Astrocyte of the cerebellum (primary cell): ENCODE measurements at regions not wholly inside any gene's neighbourhood (a gene's known extent, or its start where the extent isn't known, plus 50 kb on each side); places are given as distances from the start of the nearest gene placed in this dataset.

Experiments used
- DNase-seq: peaks from one replicate; pipeline ENCODE4 v3.0.0-alpha.2; 2011; ENCODE audit warnings: low read depth
- H3K4me3 ChIP-seq: 2 replicates; pipeline ENCODE4 v1.5.1; 2011; ENCODE audit warnings: mild to moderate bottlenecking, low read depth, low read length, moderate library complexity
- in situ Hi-C: cut with HindIII; loops from 2 replicates; pipeline ENCODE4 v1.10.0; 2017; ENCODE audit warnings: low sequenced_read_pairs
- TF ChIP-seq, protein P1 (sequence below): IDR thresholded peaks from 2 replicates; pipeline ENCODE4 v1.5.1; 2012; ENCODE audit warnings: low read length, low read depth, moderate library complexity, mild to moderate bottlenecking; ENCODE audit errors: missing control alignments

DNA sequence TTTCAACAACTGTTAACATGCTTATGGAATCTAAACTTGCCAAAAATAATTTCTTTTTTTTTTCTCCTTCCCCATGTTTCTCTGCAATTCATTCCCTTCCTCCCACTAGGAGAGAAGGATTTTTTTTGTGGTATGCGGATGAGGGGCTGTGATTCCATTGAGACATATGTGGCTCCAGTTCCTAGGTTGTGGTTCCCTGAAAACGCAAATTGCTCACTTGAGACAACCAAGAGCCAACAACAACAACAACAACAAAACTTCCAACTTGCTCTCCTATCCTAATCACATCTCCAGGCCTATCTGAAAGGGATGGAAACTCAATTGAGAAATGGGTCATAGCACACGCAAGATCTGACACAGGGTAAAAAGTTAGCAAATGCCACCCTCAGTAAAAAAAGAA is 406.5 kb upstream of the TGFBR2 start:
- TF ChIP-seq, protein P1, sequence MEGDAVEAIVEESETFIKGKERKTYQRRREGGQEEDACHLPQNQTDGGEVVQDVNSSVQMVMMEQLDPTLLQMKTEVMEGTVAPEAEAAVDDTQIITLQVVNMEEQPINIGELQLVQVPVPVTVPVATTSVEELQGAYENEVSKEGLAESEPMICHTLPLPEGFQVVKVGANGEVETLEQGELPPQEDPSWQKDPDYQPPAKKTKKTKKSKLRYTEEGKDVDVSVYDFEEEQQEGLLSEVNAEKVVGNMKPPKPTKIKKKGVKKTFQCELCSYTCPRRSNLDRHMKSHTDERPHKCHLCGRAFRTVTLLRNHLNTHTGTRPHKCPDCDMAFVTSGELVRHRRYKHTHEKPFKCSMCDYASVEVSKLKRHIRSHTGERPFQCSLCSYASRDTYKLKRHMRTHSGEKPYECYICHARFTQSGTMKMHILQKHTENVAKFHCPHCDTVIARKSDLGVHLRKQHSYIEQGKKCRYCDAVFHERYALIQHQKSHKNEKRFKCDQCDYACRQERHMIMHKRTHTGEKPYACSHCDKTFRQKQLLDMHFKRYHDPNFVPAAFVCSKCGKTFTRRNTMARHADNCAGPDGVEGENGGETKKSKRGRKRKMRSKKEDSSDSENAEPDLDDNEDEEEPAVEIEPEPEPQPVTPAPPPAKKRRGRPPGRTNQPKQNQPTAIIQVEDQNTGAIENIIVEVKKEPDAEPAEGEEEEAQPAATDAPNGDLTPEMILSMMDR, result no peak
- peak; percentile 49 for DNase-seq
- in situ Hi-C loops, result no loop called here
- no peak overlapping the region for H3K4me3 ChIP-seq

DNA sequence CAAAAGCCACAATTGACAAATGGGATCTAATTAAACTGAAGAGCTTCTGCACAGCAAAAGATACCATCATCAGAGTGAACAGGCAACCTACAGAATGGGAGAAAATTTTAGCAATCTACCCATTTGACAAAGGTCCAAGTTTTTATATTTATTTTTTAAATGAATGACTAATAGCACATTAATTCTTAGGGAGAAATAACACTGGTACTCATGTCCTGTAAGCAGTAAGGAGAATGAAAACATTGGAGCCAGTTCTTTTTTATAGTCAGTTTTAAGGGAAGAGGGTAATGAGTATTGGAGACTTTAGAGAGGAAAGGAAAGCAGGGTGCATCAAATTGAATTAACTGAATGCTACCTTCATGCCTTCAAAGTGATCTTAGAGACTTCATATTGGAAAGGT is 404.7 kb upstream of the TGFBR2 start:
- TF ChIP-seq, protein P1, result no peak
- in situ Hi-C loops, result no loop called here
- no peak overlapping the region for H3K4me3 ChIP-seq
- DNase-seq, result no peak

DNA sequence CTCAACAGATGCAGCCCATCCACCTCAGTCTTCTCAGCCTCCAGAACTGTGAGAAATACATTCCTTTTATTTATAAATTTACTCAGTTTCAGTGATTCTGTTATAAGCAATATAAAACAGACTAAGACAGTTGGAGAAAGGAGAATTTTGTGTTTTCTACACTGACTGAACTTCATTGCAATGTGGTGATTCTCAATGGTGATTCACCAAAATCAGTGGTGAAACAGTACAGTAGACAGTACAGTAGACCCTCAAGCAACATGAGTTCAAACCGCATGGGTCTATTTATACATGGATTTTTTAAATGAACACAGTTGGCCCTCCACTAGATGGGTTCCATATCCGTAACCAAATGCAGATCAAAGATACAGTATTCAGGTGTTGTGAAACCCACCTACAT is 403.1 kb upstream of the TGFBR2 start:
- no peak overlapping the region for H3K4me3 ChIP-seq
- TF ChIP-seq, protein P1, result no peak
- DNase-seq, result no peak
- in situ Hi-C loops, result no loop called here

DNA sequence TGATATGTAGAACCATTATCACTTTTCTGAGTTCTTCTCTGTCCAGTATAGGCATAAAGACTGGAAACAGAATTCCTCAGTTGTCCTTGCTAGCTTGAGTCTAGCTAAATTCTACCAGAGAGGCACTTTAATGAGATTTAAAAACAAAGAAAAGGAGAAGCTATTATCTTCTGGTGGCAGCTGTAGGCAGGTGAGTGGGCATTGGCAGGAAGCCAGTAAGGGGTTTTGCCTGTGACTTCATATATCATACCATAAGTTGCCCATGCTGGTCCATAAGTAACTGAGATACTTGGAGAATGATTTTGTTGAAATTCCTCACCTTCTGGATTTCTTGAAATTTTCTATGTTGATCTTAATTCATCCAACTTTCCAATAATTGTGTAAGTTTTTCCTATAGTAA is 402.3 kb upstream of the TGFBR2 start:
- in situ Hi-C loops, result no loop called here
- TF ChIP-seq, protein P1, result no peak
- H3K4me3 ChIP-seq, result no peak overlapping the region
- DNase-seq, result no peak

DNA sequence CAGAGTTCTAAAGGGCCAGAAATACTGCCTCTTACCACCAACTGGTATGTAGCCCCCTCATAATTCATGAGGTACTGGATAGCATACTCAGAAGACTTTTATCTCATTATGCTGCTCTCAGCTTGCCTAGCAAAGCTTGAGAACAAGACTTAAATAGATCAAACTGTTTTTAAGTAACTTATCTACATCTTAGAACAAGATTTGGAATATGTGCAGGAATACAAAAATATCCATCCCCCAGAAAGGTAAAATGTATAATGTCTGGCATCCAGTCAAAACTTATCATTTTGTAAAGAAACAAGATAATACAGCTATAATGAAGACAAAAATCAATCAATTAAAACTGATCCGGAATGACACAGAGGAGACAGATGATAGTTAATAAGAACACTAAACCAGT is 400.4 kb upstream of the TGFBR2 start:
- in situ Hi-C loops, result no loop called here
- no peak overlapping the region for H3K4me3 ChIP-seq
- TF ChIP-seq, protein P1, result no peak
- DNase-seq, result no peak

DNA sequence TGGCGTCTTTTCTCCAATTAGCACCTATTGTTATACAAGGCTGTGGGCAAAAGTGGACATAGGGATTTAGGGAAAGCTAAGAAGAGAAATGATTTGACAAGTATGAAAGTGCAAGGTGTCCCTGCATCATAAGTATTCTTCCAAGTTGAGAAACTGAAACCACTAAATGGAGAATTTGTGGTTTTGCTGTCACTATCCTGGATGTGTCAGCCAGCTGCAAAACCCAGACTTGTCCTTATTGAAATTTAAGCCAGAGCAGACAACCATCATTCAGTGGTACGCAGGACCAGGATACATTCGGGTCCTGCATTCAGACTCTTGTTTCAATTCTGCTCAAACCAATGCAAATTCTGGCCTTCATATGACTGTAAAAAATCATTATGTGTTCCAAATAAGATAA is 384.8 kb upstream of the TGFBR2 start:
- DNase-seq, result no peak
- TF ChIP-seq, protein P1, result no peak
- no peak overlapping the region for H3K4me3 ChIP-seq
- in situ Hi-C loops, result no loop called here

DNA sequence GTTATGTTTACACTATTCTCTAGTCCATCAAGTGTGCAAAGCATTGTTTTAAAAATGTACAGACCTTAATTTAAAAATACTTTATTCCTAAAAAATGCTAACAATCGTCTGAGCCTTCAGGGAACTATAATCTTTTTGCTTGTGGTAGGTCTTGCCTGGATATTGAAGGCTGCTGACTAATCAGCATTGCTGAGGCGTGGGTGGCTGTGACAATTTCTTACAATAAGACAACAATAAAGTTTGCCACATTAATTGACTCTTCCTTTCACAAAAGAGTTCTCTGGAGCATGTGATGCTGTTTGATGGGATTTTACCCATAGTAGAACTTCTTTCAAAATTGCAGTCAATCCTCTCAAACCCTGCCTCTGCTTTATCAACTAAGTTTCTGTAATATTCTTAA is 384.0 kb upstream of the TGFBR2 start:
- no peak overlapping the region for H3K4me3 ChIP-seq
- TF ChIP-seq, protein P1, result no peak
- DNase-seq, result no peak
- in situ Hi-C loops, result no loop called here
